ENCODE measurements at regions not wholly inside any gene's neighbourhood (a gene's known extent, or its start where the extent isn't known, plus 50 kb on each side); places are given as distances from the start of the nearest gene placed in this dataset.

GRCh38 chr18:7369006-7369405 lies 138.1 kb downstream of the LRRC30 start:
- Histone ChIP-seq H3K27me3 (no peaks in the 10 kb centered on the region), H3K36me3 (no peaks in the 10 kb centered on the region), H3K27ac (no peak overlapping the region), H3K4me3 (no peak overlapping the region), H3K9me3 (no peaks in the 10 kb centered on the region), H3K4me1 (no peaks in the 10 kb centered on the region)
- DNase-seq (no peak), FAIRE-seq (no peak), ATAC-seq (no peak)
- TF ChIP-seq, protein P1, sequence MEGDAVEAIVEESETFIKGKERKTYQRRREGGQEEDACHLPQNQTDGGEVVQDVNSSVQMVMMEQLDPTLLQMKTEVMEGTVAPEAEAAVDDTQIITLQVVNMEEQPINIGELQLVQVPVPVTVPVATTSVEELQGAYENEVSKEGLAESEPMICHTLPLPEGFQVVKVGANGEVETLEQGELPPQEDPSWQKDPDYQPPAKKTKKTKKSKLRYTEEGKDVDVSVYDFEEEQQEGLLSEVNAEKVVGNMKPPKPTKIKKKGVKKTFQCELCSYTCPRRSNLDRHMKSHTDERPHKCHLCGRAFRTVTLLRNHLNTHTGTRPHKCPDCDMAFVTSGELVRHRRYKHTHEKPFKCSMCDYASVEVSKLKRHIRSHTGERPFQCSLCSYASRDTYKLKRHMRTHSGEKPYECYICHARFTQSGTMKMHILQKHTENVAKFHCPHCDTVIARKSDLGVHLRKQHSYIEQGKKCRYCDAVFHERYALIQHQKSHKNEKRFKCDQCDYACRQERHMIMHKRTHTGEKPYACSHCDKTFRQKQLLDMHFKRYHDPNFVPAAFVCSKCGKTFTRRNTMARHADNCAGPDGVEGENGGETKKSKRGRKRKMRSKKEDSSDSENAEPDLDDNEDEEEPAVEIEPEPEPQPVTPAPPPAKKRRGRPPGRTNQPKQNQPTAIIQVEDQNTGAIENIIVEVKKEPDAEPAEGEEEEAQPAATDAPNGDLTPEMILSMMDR (IDR thresholded peaks at IDR 0.05): no peak
- intact Hi-C loops (cut with DNase I): no loop called here
- 86 to 88% methylated on average over 7 of the region's 7 CpGs for WGBS, 2 donors

DNA sequence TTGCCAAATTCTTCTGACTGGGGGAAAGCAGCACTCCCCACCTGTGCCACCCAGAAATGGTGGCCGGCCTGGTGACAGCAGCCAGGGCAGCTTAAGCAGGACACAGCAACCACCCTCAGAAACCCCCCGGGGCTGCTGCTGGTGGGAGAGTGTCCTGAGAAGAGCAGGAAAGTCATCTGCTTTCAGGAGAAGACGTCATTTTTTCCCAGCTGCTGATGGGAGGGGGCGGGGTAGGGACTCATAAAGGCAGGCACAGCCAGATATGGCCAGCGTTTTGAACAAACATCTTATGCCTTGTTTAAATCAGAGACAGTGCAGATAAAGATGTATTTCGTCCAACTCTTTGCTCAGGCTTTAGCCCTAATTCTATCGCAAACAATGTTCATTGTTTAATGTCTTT lies 139.5 kb downstream of the LRRC30 start:
- Histone ChIP-seq H3K36me3 (no peaks in the 10 kb centered on the region), H3K9me3 (no peaks in the 10 kb centered on the region), H3K4me3 (no peak overlapping the region), H3K4me1 (no peaks in the 10 kb centered on the region), H3K27ac (no peak overlapping the region), H3K27me3 (no peaks in the 10 kb centered on the region)
- no peak for ATAC-seq
- intact Hi-C loops (cut with DNase I): no loop called here
- FAIRE-seq: no peak
- 54 to 56% methylated on average over 7 of the region's 7 CpGs for WGBS, 2 donors
- DNase-seq: no peak
- TF ChIP-seq, protein P1 (IDR thresholded peaks at IDR 0.05): no peak

DNA sequence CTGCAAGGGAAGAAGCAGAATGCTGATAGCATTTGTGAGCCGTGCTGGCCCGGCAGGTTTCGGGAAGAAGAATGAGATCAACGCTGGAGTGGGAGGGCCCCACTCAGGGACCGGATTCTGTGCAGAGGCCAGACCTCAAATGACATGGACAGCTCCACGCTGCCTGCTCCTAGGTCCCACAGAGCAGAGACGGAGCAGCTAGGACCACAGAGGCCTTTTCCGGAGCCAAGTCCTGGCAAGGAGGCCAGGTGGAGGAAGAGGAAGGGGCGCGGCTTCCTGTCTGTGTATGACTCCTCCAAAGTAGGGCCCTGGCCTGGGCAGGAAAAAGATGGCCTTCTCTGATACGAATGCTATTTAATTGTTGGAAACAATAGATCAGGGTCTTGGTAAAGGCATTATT lies 139.9 kb downstream of the LRRC30 start:
- TF ChIP-seq, protein P1 (IDR thresholded peaks at IDR 0.05): no peak
- 51 to 53% methylated on average over 11 of the region's 11 CpGs for WGBS, 2 donors
- FAIRE-seq: no peak
- no peaks in the 10 kb centered on the region for H3K9me3 ChIP-seq
- DNase-seq: peak in 2 of 6 donors; percentile 7 to 12
- H3K36me3 ChIP-seq: no peaks in the 10 kb centered on the region
- H3K27ac ChIP-seq: no peak overlapping the region
- H3K27me3 ChIP-seq: no peaks in the 10 kb centered on the region
- ATAC-seq: peak in 1 of 4 donors; percentile 54
- no peaks in the 10 kb centered on the region for H3K4me1 ChIP-seq
- H3K4me3 ChIP-seq: no peak overlapping the region
- intact Hi-C loops (cut with DNase I): no loop called here

DNA sequence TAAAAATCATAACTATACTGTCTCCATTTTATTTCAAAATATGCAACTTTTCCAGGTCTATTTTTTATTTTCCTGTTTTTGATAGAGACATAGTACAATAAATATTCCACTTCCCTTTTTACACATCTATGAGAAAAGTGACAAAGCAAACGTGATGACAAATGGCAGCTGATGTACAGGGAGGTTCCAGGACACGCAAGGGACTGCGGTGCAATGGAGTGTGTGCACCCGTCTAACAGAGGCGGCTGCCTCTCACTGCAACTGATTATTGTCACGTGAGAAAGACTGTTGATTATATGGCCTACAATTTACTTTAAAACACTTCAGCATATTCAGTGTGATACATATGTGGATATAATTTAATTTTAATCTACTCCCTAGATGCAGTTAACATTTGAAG lies 142.6 kb downstream of the LRRC30 start:
- no peak for FAIRE-seq
- WGBS, 2 donors: 69 to 80% methylated on average over 6 of the region's 6 CpGs
- intact Hi-C loops (cut with DNase I): no loop called here

GRCh38 chr18:7381307-7381706 lies 150.4 kb downstream of the LRRC30 start:
- TF ChIP-seq, protein P1 (IDR thresholded peaks at IDR 0.05): no peak
- no peaks in the 10 kb centered on the region for H3K36me3 ChIP-seq
- H3K4me1 ChIP-seq: no peaks in the 10 kb centered on the region
- whole genome bisulfite sequencing, 2 donors: 78 to 81% methylated on average over 9 of the region's 9 CpGs
- no peak for ATAC-seq
- no peaks in the 10 kb centered on the region for H3K9me3 ChIP-seq
- no peak overlapping the region for H3K27ac ChIP-seq
- H3K27me3 ChIP-seq: peaks cover 0 to 6% (median 0%) of the 10 kb centered on the region in 4 donors
- DNase-seq: no peak
- H3K4me3 ChIP-seq: no peak overlapping the region
- intact Hi-C loops (cut with DNase I): no loop called here
- FAIRE-seq: no peak

More for the DNA sequence above, 142.6 kb downstream of the LRRC30 start:
- DNase-seq (no peak), ATAC-seq (no peak)
- H3K27me3 ChIP-seq: no peaks in the 10 kb centered on the region
- TF ChIP-seq, protein P1 (IDR thresholded peaks at IDR 0.05): no peak
- no peaks in the 10 kb centered on the region for H3K36me3 ChIP-seq
- H3K4me1 ChIP-seq: no peaks in the 10 kb centered on the region
- H3K4me3 ChIP-seq: no peak overlapping the region
- H3K9me3 ChIP-seq: no peaks in the 10 kb centered on the region
- H3K27ac ChIP-seq: no peak overlapping the region
